ENCODE measurements at regions not wholly inside any gene's neighbourhood (a gene's known extent, or its start where the extent isn't known, plus 50 kb on each side); places are given as distances from the start of the nearest gene placed in this dataset.
A peak's percentile ranks its signal among the peaks of the same experiment; 100 is the strongest.
"Not testable (repeated sequence)": the region's sequence is repeated elsewhere in the genome, so short reads cannot be mapped to it uniquely, and the experiment has no call there.

GRCh38 chr12:84091651-84092050 is 820.9 kb downstream of the SLC6A15 start:
- peak in 1 of 10 donors; percentile 81 for DNase-seq
- intact Hi-C loops (cut with DNase I), result no loop called here

DNA sequence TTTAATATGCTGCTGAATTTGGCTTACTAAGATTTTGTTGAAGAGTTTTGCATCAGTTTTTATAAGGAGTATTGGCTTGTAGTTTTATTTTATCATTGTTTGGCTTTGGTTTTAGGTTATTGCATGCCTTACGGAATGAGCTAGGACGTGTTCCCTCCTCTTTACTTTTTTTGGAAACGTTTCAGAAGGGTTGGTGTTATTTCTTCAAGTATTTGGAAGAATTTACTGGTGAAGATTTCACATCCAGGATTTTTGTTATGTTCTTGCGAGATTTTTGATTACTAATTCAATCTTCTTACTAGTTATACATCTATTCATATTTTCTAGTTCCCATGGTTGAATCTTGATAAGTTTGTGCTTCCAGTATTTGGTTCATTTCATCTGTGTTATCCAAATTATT is 823.2 kb downstream of the SLC6A15 start:
- no peak for DNase-seq
- intact Hi-C loops (cut with DNase I), result no loop called here

GRCh38 chr12:84085046-84085445 is 827.6 kb downstream of the SLC6A15 start:
- no peak for DNase-seq
- intact Hi-C loops (cut with DNase I), result no loop called here

DNA sequence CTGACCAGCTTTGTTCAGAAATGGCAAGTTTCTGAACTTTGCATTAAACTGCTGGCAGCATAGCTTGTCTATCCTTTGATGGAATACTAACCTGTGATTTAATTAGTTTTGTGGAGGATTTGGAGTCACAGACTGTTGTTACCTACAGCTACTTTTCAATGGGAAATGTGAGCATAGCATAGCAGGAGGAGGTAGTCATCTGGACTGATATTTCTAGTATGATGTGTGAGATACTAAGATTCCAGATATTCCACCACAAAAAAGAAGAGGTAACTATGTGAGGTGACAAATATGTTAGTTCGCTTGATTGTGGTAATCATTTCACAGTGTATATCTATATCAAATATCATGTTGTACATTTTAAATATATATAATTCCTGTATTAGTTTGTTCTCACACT is 833.0 kb downstream of the SLC6A15 start:
- intact Hi-C loops (cut with DNase I), result no loop called here
- no peak for DNase-seq

- no peak for DNase-seq
- intact Hi-C loops (cut with DNase I), result no loop called here
Measured at GRCh38 chr12:84077679-84078078, 834.9 kb downstream of the SLC6A15 start.

DNA sequence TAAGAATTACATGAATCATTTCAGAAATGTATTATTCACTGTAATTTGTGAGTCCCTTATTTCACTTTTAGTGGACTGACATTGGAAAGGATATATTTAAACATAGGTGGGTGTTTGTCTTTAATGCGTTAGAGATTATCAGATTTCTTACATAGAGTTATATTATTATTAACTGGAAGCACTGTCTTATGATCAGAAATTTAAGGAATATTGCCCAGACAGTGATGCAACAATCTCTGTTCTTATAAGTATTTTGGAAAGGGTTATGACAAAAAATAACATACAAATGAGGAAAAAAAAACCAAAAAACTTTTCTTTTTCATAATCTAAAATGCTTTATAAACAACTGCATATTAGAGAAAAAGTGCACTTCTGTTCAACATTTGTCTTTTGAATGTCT is 836.6 kb downstream of the SLC6A15 start:
- DNase-seq, result no peak
- intact Hi-C loops (cut with DNase I), result no loop called here

DNA sequence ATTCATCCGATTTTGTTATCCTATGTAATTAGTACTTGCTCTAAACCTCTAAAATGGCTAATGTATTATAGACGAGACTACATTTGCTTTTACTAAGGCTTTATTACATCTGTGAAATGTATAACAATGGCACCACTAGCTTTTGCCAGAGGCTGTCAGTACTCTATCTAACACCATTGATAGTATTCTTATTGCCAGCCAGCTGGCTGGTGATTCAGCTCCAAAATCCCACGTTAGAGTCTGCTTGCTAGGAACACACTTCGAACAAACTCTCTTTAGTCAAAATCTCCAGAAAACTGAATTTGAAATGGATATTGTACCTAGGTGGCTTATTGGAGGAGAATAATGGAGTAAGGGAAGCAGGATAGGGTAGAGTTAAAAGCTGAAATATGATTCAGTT is 839.2 kb downstream of the SLC6A15 start:
- no peak for DNase-seq
- intact Hi-C loops (cut with DNase I), result no loop called here

GRCh38 chr12:84072961-84073360 is 839.6 kb downstream of the SLC6A15 start:
- no peak for DNase-seq
- intact Hi-C loops (cut with DNase I), result no loop called here

DNA sequence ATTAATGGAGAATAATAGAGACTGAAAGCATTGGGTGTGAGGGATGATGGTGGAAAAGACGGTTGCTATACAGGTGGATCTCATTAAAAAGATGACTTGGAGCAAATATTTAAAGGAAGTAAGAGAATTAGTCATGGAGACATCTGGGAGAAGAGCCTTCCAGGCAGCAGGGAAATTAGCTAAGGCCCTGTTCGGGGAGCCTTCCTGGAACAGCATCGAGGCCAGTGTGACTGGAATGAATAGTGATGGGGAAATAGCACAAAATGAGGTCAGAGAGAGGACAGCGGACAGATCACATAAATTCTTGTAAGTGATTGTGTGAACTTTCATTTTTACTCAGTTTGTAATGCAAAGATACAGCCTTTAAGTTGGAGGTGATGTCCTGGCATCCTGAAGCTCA is 842.3 kb downstream of the SLC6A15 start:
- DNase-seq, result no peak
- intact Hi-C loops (cut with DNase I), result no loop called here

GRCh38 chr12:84069699-84070098 is 842.9 kb downstream of the SLC6A15 start:
- intact Hi-C loops (cut with DNase I), result no loop called here
- DNase-seq, result no peak

- no peak for DNase-seq
- intact Hi-C loops (cut with DNase I), result no loop called here
Measured at GRCh38 chr12:84069198-84069597, 843.4 kb downstream of the SLC6A15 start.

- intact Hi-C loops (cut with DNase I), result no loop called here
- DNase-seq, result no peak
Measured at GRCh38 chr12:84058136-84058535, 854.5 kb downstream of the SLC6A15 start.

GRCh38 chr12:84054811-84055210 is 857.8 kb downstream of the SLC6A15 start:
- intact Hi-C loops (cut with DNase I), result no loop called here
- DNase-seq, result no peak

DNA sequence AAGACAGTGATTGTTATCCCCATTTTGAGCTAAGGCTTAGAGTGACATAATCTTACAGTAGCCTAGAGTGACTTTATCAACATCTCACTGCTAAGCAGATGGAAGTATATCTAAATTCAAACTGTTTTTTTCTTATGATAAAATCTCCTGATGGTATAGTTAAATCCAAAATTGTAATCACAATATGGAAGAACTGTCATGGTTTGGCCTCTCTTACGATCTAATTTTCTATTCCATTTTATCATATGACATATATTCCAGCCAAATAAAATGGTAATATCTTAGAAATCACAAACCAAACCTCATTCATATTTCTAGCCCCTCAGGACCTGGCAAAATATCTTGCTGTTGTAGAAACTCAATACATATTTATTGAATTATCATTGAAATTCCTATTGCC is 864.7 kb downstream of the SLC6A15 start:
- intact Hi-C loops (cut with DNase I), result no loop called here
- DNase-seq, result no peak

- intact Hi-C loops (cut with DNase I), result no loop called here
Measured at GRCh38 chr12:84046859-84047258, 865.7 kb downstream of the SLC6A15 start.

DNA sequence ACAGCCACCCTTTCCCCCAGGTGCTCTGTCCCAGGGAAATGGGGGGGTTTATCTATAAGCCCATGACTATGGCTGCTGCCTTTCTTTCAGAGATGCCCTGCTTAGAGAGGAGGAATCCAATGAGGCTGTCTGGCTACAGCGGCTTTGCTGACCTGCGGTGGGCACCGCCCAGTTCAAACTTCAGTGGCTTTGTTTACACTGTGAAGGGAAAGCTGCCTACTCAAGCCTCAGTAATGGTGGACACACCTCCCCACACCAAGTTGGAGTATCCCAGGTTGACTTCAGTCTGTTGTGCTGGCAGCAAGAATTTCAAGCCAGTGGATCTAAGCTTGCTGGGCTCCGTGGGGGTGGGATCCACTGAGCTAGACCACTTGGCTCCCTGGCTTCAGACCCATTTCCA is 869.2 kb downstream of the SLC6A15 start:
- intact Hi-C loops (cut with DNase I), result no loop called here
- DNase-seq, result peak in 2 of 10 donors; percentile 24 to 52

More at GRCh38 chr12:84046859-84047258, 865.7 kb downstream of the SLC6A15 start:
- no peak for DNase-seq

DNA sequence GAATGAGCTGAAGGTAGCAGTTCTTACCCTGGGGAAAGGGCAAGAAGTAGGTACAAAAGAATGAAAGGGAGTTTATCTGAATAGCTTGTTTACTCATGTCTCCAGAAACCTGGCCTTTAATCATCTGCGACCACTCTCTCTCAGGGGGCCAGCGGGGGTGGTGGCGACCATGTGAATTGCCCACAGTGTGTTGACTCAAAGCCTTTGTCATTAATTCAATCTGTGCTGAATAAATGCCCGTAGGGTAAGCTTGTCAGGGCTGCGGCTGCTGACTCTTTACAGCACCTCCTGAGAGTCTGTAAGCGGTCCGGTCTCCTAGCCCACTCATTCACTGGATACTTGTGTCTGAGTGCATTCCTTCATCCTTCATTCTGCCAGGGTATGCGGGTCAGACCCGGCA is 874.4 kb downstream of the SLC6A15 start:
- no peak for DNase-seq
- intact Hi-C loops (cut with DNase I), result no loop called here

DNA sequence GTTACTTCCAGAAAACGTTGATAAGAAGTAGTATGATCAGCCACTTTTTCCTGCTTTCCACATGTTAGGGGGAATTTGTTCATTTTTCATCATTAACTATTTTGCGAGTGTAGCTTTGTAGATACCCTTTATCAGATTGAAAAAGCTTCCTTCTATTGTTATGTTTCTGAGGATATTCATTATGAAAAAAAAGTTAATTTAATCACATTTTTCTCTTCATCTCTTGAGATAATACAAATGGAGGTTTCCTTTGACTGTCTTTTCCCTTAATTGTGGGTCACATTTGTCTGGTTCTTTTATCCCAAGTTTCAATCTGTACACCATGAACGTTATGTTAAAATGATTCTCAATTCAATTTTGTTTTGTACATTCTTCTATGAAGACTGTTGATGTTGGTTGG is 875.7 kb downstream of the SLC6A15 start:
- DNase-seq, result no peak
- intact Hi-C loops (cut with DNase I), result no loop called here

DNA sequence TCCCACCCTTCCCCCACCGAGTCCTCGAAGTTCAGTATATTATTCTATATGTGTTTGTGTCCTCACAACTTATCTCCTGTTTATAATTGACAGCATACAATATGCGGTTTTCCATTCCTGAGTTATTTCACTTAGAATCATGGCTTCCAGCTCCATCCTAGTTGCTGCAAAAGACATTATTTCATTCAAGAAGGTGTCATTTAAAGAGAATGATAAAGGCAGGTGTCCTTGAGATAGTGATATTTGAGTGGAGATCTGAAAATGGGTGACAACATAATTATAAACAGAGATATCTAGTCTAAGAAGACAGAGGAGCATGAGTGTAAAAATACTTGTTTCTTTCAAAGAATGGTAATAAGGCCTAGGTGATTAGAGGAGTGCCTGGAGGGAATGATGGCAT is 876.8 kb downstream of the SLC6A15 start:
- DNase-seq, result no peak
- intact Hi-C loops (cut with DNase I), result no loop called here

GRCh38 chr12:84034871-84035270 is 877.7 kb downstream of the SLC6A15 start:
- intact Hi-C loops (cut with DNase I), result no loop called here
- DNase-seq, result no peak

DNA sequence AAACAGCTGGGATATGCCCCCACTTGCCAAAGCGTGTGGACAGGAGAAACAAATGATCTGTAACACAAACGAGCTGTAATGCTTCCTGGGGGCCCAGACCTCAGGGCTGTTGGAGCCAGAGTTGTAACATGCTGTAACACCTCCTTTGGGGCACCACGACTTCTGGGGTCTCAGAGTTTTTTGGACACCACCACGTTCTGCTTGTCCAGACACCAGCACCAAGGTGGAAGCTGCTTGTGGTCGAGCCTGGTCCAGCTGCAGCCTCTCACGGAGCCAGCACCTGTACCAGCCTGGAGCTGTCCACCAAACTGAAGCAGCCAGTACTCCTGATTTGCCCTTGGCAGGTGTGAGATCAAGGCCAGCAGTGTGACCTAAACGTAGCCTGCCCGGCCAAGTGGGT is 879.4 kb downstream of the SLC6A15 start:
- intact Hi-C loops (cut with DNase I), result no loop called here
- peak in 1 of 10 donors; percentile 54 for DNase-seq

DNA sequence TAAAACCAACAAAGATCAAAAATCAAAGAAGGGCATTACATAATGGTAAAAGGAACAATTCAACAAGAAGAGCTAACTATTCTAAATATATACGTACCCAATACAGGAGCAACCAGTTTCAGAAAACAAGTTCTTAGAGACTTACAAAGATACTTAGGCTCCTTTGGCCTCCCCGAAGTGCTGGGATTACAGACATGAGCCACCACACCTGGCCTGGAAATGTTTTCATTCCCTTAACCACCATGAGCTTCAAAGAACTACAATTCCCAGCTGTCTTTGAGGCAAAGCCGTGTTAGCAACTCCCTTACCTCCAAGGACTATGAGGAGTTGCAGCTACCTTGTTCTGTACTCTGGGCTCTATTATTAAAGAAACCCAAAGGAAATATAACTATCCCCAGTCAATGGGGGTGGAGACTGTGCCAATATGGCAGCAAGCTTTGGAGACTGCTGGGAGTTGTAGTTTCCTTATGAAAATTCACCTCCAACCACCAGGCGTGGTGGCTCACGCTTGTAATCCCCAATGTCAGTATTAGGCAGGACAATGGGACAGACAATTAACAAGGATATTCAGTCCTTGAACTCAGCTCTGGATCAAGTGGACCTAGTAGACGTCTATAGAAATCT is 893.9 kb downstream of the SLC6A15 start:
- intact Hi-C loops (cut with DNase I); DNase-seq: not testable (repeated sequence)

- intact Hi-C loops (cut with DNase I), result no loop called here
- peak in 1 of 10 donors; percentile 4 for DNase-seq
Measured at GRCh38 chr12:84016956-84017355, 895.6 kb downstream of the SLC6A15 start.
